ENCODE measurements at regions not wholly inside any gene's neighbourhood (a gene's known extent, or its start where the extent isn't known, plus 50 kb on each side); places are given as distances from the start of the nearest gene placed in this dataset.

- DNase-seq (ENCODE audit: low spot score) = no peak
- in situ Hi-C loops (cut with MboI; ENCODE audit: low sequenced_read_pairs, unreplicated experiment) = no loop called here
- TF ChIP-seq CTCF (IDR thresholded peaks at IDR 0.05; ENCODE audit: borderline replicate concordance, control extremely low read depth, extremely low read depth, insufficient read depth, missing control alignments) = no peak
These were observed 219.5 kb upstream of the TMEM132C start for GRCh38 chr12:128047266-128048060.

GRCh38 chr12:128052331-128052730 lies 214.6 kb upstream of the TMEM132C start:
- TF ChIP-seq CTCF (IDR thresholded peaks at IDR 0.05; ENCODE audit: borderline replicate concordance, control extremely low read depth, extremely low read depth, insufficient read depth, missing control alignments) = no peak
- in situ Hi-C loops (cut with MboI; ENCODE audit: low sequenced_read_pairs, unreplicated experiment) = no loop called here
- DNase-seq (ENCODE audit: low spot score) = no peak

DNA sequence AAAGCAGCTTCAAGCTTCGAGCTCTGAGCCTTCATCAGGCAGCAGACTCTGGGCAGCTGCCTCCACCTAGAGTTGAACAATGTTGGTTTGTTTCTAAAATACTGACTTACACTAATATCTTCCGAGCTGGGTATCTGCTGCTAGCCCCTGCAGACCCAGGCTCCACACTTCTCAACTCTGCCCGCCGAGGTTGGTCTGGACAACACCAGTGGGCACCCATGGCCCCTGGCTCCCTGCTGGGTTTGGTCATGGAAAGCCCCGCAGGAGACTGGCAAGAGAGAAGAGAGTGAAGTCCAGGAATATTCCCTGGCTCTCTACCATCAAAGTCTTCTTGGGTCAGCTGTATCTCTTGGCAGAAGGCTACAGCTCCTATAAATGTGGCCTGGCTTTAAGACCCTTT lies 214.2 kb upstream of the TMEM132C start:
- in situ Hi-C loops (cut with MboI; ENCODE audit: low sequenced_read_pairs, unreplicated experiment) = no loop called here
- DNase-seq (ENCODE audit: low spot score) = no peak
- TF ChIP-seq CTCF (IDR thresholded peaks at IDR 0.05; ENCODE audit: borderline replicate concordance, control extremely low read depth, extremely low read depth, insufficient read depth, missing control alignments) = no peak

GRCh38 chr12:128055567-128055966 lies 211.4 kb upstream of the TMEM132C start:
- no peak for TF ChIP-seq CTCF (IDR thresholded peaks at IDR 0.05; ENCODE audit: borderline replicate concordance, control extremely low read depth, extremely low read depth, insufficient read depth, missing control alignments)
- in situ Hi-C loops (cut with MboI; ENCODE audit: low sequenced_read_pairs, unreplicated experiment) = no loop called here
- no peak for DNase-seq (ENCODE audit: low spot score)

GRCh38 chr12:128056136-128056801 lies 210.7 kb upstream of the TMEM132C start:
- in situ Hi-C loops (cut with MboI; ENCODE audit: low sequenced_read_pairs, unreplicated experiment) = no loop called here
- no peak for TF ChIP-seq CTCF (IDR thresholded peaks at IDR 0.05; ENCODE audit: borderline replicate concordance, control extremely low read depth, extremely low read depth, insufficient read depth, missing control alignments)
- DNase-seq (ENCODE audit: low spot score) = no peak

GRCh38 chr12:128057586-128057985 lies 209.4 kb upstream of the TMEM132C start:
- no peak for DNase-seq (ENCODE audit: low spot score)
- no peak for TF ChIP-seq CTCF (IDR thresholded peaks at IDR 0.05; ENCODE audit: borderline replicate concordance, control extremely low read depth, extremely low read depth, insufficient read depth, missing control alignments)
- in situ Hi-C loops (cut with MboI; ENCODE audit: low sequenced_read_pairs, unreplicated experiment) = no loop called here

Data from GM13976 (cell line).